Kidney epithelial cell (primary cell): ENCODE measurements at regions not wholly inside any gene's neighbourhood (a gene's known extent, or its start where the extent isn't known, plus 50 kb on each side); places are given as distances from the start of the nearest gene placed in this dataset.

Experiments used
- DNase-seq: peaks from one replicate; pipeline ENCODE4 v3.0.0-alpha.2; 2010; ENCODE audit warnings: low read depth
- H3K27me3 ChIP-seq: 2 replicates; pipeline ENCODE4 v1.6.0; 2011; ENCODE audit warnings: low read length; ENCODE audit not compliant: control insufficient read depth, insufficient read depth
- H3K36me3 ChIP-seq: 2 replicates; pipeline ENCODE4 v1.5.1; 2011; ENCODE audit warnings: low read length; ENCODE audit not compliant: control insufficient read depth, insufficient read depth
- H3K4me3 ChIP-seq: 2 replicates; pipeline ENCODE4 v1.5.1; 2011; ENCODE audit warnings: low read depth, mild to moderate bottlenecking, control low read depth, low read length
- TF ChIP-seq, protein P1 (sequence below): IDR thresholded peaks from 2 replicates; pipeline ENCODE4 v1.5.1; 2011; ENCODE audit warnings: mild to moderate bottlenecking, moderate library complexity, low read length, control low read depth, inconsistent platforms; ENCODE audit not compliant: insufficient read depth, poor library complexity, severe bottlenecking

DNA sequence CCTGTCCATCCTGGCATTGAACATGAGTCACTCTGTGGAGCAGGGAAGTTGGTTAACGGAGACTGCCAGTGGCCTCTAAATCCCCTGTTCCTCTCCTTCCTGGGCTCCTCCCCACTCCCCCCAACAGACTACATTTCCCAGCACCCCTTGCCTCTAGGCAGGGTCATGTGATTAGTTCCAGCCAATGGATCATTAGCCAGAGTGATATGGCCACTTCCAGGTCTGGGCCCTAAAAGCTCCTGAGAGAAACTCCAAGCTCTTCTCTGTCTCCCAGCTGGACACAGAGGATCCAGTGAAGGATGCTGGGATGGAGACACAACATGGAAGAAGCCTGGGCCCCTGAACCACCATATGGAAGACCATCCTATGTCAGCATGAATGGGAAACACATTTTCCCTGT, 54.4 kb upstream of the RFLNA start:
- DNase-seq, result no peak
- TF ChIP-seq, protein P1, sequence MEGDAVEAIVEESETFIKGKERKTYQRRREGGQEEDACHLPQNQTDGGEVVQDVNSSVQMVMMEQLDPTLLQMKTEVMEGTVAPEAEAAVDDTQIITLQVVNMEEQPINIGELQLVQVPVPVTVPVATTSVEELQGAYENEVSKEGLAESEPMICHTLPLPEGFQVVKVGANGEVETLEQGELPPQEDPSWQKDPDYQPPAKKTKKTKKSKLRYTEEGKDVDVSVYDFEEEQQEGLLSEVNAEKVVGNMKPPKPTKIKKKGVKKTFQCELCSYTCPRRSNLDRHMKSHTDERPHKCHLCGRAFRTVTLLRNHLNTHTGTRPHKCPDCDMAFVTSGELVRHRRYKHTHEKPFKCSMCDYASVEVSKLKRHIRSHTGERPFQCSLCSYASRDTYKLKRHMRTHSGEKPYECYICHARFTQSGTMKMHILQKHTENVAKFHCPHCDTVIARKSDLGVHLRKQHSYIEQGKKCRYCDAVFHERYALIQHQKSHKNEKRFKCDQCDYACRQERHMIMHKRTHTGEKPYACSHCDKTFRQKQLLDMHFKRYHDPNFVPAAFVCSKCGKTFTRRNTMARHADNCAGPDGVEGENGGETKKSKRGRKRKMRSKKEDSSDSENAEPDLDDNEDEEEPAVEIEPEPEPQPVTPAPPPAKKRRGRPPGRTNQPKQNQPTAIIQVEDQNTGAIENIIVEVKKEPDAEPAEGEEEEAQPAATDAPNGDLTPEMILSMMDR, result no peak
- Histone ChIP-seq H3K4me3 (no peak overlapping the region), H3K27me3 (no peaks in the 10 kb centered on the region), H3K36me3 (no peaks in the 10 kb centered on the region)

DNA sequence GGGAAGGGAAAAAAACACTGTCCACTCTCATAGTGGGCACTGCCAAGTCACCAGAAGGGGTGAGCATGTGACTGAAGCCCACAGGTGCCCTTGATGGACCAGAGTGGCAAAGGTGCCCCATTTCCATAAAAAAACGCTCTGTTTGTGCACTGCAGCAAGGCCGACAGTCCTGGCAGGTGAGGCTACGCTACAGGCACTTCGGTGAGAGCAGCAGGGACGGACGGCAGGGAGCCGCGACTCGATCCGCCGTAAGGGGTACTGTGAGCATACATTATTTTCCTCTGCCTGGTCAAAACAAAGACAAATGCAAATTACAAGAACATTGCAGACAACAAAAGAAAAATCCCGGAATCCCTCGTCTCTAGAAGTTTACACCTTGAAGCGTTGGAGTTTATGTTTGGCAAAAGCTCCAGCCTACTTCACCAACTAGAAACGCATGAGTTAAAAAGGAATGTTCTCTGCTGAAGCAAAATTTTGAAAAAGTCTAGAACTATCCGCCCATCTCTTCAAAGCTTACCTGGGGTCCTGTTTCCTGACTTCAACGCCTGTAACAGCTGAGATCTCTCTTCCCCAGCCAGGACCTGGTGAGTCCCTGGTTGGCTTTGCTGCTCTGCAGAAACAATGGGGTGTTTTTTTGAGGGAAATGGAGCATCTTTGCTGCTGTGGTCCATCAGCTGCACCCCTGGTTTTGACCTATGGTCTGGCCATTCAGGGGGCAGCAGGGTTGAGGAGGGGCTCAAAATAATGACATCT, 52.9 kb upstream of the RFLNA start:
- TF ChIP-seq, protein P1, result no peak
- Histone ChIP-seq H3K4me3 (no peak overlapping the region), H3K27me3 (no peaks in the 10 kb centered on the region), H3K36me3 (no peaks in the 10 kb centered on the region)
- DNase-seq, result no peak

DNA sequence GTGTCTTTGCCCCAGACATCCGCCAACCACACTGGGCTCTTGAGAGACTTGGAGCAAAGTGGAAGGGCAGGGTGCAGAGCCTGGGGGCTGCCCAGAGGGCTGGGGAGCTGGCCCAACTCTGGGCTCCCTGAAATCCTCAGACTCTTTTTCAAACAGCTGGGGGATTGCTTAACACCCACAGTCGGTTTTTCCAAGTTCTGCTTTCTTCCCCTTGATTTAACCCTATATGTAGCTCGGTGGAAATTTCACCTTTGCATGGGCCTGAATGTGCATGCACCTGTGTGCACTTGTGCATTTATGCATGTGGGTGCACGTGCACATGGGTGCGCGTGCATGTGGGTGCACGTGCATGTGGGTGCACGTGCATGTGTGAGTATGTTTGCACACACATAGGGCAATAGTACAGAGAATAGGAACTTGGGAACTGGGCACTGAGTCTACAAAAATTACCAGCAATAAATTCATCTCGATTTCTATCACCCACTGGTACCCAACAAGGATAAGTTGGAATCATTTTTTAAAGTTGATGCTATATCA, 52.3 kb upstream of the RFLNA start:
- DNase-seq, result no peak
- Histone ChIP-seq H3K27me3 (peaks cover 3% of the 10 kb centered on the region), H3K4me3 (no peak overlapping the region), H3K36me3 (no peaks in the 10 kb centered on the region)
- TF ChIP-seq, protein P1, result no peak

DNA sequence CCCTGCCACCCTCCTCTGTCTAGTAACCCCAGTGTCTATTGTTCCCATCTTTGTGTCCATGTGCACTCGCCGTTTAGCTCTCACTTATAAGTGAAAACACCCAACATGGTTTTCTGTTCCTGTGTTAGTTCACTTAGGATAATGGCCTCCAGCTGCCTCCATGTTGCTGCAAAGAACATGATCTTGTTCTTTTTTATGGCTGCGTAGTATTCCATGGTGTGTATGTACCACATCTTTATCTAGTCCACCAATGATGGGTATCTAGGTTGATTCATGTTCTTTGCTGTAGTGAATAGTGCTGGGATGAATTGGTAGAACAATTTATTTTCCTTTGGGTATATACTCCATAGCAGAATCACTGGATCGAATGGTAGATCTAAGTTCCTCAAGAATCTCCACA, 51.0 kb upstream of the RFLNA start:
- Histone ChIP-seq H3K4me3 (no peak overlapping the region), H3K27me3 (peaks cover 3% of the 10 kb centered on the region), H3K36me3 (no peaks in the 10 kb centered on the region)
- TF ChIP-seq, protein P1, result no peak
- DNase-seq, result no peak
